ENCODE measurements at regions not wholly inside any gene's neighbourhood (a gene's known extent, or its start where the extent isn't known, plus 50 kb on each side); places are given as distances from the start of the nearest gene placed in this dataset.

DNA sequence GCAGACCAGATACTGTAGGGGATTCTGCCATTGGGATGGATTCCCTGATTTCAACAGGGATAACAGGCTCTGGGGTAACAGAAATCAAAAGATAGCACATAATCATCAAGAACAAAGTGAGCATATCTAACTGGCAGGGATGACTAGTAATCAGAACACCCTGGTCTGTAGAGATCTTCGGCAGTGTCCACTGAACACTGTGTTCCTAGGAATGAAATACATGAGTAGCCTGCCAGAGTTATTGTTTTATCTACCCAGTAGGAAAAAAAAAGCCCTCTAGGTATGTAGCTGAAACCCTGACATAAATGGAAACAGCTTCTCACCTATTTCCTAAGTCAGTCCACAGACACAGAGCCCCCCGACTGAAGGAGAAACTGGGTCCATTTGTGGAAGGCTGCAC is 340.3 kb upstream of the ZNF385D start:
- no peaks in the 10 kb centered on the region for H3K4me1 ChIP-seq (ENCODE audit: control insufficient read depth in 1 of 2, insufficient read depth in 2 of 2, low read length in 2 of 2)
- H3K4me3 ChIP-seq (ENCODE audit: low read depth in 1 of 2, low read length in 2 of 2), result no peak overlapping the region
- H3K9me3 ChIP-seq (ENCODE audit: control insufficient read depth in 1 of 2, low read length in 2 of 2), result no peaks in the 10 kb centered on the region
- H3K9ac ChIP-seq (ENCODE audit: low read depth in 1 of 2, low read length in 2 of 2), result no peak overlapping the region
- no peaks in the 10 kb centered on the region for H3K36me3 ChIP-seq (ENCODE audit: control insufficient read depth in 1 of 2, insufficient read depth in 2 of 2, low read length in 2 of 2)
- no peaks in the 10 kb centered on the region for H3K27me3 ChIP-seq (ENCODE audit: control insufficient read depth in 1 of 2, insufficient read depth in 2 of 2, low read length in 2 of 2)
- H3K27ac ChIP-seq (ENCODE audit: low read depth, low read length), result no peak overlapping the region

DNA sequence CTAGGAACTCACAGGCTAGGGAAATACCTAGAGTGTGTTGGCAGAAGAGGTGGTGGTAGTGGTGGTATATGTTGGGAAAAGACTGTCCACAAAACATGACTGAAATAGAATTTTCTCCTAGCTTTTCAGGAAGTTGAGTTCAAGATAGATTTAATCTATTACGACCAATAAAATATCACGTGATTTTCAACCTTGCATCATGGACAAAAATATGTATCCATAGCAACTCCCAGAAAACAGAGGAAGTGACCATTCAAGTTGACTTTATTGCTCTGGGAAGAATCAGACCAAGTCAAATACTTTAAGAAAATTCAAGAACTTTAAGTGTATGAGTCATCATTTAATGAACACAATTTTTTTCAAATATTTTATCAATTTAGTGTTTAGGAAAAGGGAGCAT is 347.0 kb upstream of the ZNF385D start:
- Histone ChIP-seq H3K27ac (ENCODE audit: low read depth, low read length) (no peak overlapping the region), H3K4me1 (ENCODE audit: control insufficient read depth in 1 of 2, insufficient read depth in 2 of 2, low read length in 2 of 2) (no peaks in the 10 kb centered on the region), H3K27me3 (ENCODE audit: control insufficient read depth in 1 of 2, insufficient read depth in 2 of 2, low read length in 2 of 2) (no peaks in the 10 kb centered on the region), H3K9me3 (ENCODE audit: control insufficient read depth in 1 of 2, low read length in 2 of 2) (no peaks in the 10 kb centered on the region), H3K36me3 (ENCODE audit: control insufficient read depth in 1 of 2, insufficient read depth in 2 of 2, low read length in 2 of 2) (no peaks in the 10 kb centered on the region), H3K9ac (ENCODE audit: low read depth in 1 of 2, low read length in 2 of 2) (no peak overlapping the region), H3K4me3 (ENCODE audit: low read depth in 1 of 2, low read length in 2 of 2) (no peak overlapping the region)

GRCh38 chr3:22101351-22101750 is 350.3 kb upstream of the ZNF385D start:
- H3K9me3 ChIP-seq (ENCODE audit: control insufficient read depth in 1 of 2, low read length in 2 of 2), result no peaks in the 10 kb centered on the region
- no peaks in the 10 kb centered on the region for H3K27me3 ChIP-seq (ENCODE audit: control insufficient read depth in 1 of 2, insufficient read depth in 2 of 2, low read length in 2 of 2)
- no peak overlapping the region for H3K9ac ChIP-seq (ENCODE audit: low read depth in 1 of 2, low read length in 2 of 2)
- no peaks in the 10 kb centered on the region for H3K4me1 ChIP-seq (ENCODE audit: control insufficient read depth in 1 of 2, insufficient read depth in 2 of 2, low read length in 2 of 2)
- no peak overlapping the region for H3K27ac ChIP-seq (ENCODE audit: low read depth, low read length)
- H3K36me3 ChIP-seq (ENCODE audit: control insufficient read depth in 1 of 2, insufficient read depth in 2 of 2, low read length in 2 of 2), result no peaks in the 10 kb centered on the region
- no peak overlapping the region for H3K4me3 ChIP-seq (ENCODE audit: low read depth in 1 of 2, low read length in 2 of 2)

- H3K4me3 ChIP-seq (ENCODE audit: low read depth in 1 of 2, low read length in 2 of 2), result no peak overlapping the region
- no peaks in the 10 kb centered on the region for H3K36me3 ChIP-seq (ENCODE audit: control insufficient read depth in 1 of 2, insufficient read depth in 2 of 2, low read length in 2 of 2)
- no peak overlapping the region for H3K9ac ChIP-seq (ENCODE audit: low read depth in 1 of 2, low read length in 2 of 2)
- H3K27ac ChIP-seq (ENCODE audit: low read depth, low read length), result no peak overlapping the region
- no peaks in the 10 kb centered on the region for H3K27me3 ChIP-seq (ENCODE audit: control insufficient read depth in 1 of 2, insufficient read depth in 2 of 2, low read length in 2 of 2)
- no peaks in the 10 kb centered on the region for H3K9me3 ChIP-seq (ENCODE audit: control insufficient read depth in 1 of 2, low read length in 2 of 2)
- no peaks in the 10 kb centered on the region for H3K4me1 ChIP-seq (ENCODE audit: control insufficient read depth in 1 of 2, insufficient read depth in 2 of 2, low read length in 2 of 2)
These were observed 350.8 kb upstream of the ZNF385D start for GRCh38 chr3:22101811-22102210.

- Histone ChIP-seq H3K27ac (ENCODE audit: low read depth, low read length) (no peak overlapping the region), H3K9me3 (ENCODE audit: control insufficient read depth in 1 of 2, low read length in 2 of 2) (no peaks in the 10 kb centered on the region), H3K9ac (ENCODE audit: low read depth in 1 of 2, low read length in 2 of 2) (no peak overlapping the region), H3K4me1 (ENCODE audit: control insufficient read depth in 1 of 2, insufficient read depth in 2 of 2, low read length in 2 of 2) (no peaks in the 10 kb centered on the region), H3K4me3 (ENCODE audit: low read depth in 1 of 2, low read length in 2 of 2) (no peak overlapping the region), H3K27me3 (ENCODE audit: control insufficient read depth in 1 of 2, insufficient read depth in 2 of 2, low read length in 2 of 2) (no peaks in the 10 kb centered on the region), H3K36me3 (ENCODE audit: control insufficient read depth in 1 of 2, insufficient read depth in 2 of 2, low read length in 2 of 2) (no peaks in the 10 kb centered on the region)
These were observed 352.4 kb upstream of the ZNF385D start for GRCh38 chr3:22103423-22103822.

DNA sequence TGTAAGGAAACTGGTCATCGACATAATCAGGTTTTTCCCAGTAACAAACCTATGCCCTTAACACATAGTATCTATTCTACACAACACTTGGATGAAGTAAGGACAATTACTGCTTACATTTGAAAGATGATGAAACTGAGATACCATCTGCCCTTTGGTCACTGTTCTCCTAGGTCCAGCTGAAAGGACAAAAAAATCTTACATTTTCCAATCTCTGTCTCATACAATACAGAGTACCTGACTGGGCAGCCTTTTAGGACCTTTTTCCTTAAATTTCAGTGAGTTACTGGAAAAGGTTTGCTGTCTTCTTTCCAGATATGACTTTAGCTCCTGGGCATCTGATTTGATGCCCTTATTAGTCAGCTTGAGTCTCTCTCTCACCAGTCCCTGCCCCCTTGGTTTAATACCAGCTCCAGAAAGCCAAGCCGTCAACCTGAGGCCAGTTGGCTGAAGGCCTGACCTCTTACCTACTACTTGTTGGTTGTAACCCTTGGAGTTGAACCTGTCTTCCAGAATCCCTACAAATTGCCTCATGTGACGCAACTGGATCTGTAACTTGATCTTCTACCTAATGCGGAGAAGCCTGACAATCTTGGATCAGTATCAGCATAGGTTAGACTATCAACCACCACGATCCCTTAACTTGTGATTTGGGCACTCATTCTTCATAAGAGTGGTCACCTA is 355.3 kb upstream of the ZNF385D start:
- H3K27me3 ChIP-seq (ENCODE audit: control insufficient read depth in 1 of 2, insufficient read depth in 2 of 2, low read length in 2 of 2), result no peaks in the 10 kb centered on the region
- no peak overlapping the region for H3K4me3 ChIP-seq (ENCODE audit: low read depth in 1 of 2, low read length in 2 of 2)
- no peaks in the 10 kb centered on the region for H3K9me3 ChIP-seq (ENCODE audit: control insufficient read depth in 1 of 2, low read length in 2 of 2)
- no peaks in the 10 kb centered on the region for H3K4me1 ChIP-seq (ENCODE audit: control insufficient read depth in 1 of 2, insufficient read depth in 2 of 2, low read length in 2 of 2)
- H3K27ac ChIP-seq (ENCODE audit: low read depth, low read length), result no peak overlapping the region
- no peaks in the 10 kb centered on the region for H3K36me3 ChIP-seq (ENCODE audit: control insufficient read depth in 1 of 2, insufficient read depth in 2 of 2, low read length in 2 of 2)
- no peak overlapping the region for H3K9ac ChIP-seq (ENCODE audit: low read depth in 1 of 2, low read length in 2 of 2)

DNA sequence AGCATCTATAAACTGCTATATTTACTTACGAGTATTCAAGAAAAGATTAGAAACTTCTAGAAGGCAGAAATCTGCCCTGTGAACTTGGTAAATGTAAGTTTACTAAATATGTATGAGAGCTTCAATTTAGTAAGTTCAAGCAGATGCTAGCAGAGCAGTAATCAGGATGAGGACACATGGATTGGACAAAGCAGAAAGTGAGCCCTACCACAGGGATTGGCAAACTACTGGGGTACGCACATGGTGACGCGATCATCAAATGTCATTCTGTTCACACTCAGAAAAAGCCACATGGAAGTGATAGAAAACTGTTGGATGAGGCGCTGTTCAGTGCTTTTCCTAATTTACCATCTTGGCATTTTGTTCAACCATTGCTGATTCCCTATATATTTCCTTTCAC is 360.2 kb upstream of the ZNF385D start:
- Histone ChIP-seq H3K9ac (ENCODE audit: low read depth in 1 of 2, low read length in 2 of 2) (no peak overlapping the region), H3K36me3 (ENCODE audit: control insufficient read depth in 1 of 2, insufficient read depth in 2 of 2, low read length in 2 of 2) (no peaks in the 10 kb centered on the region), H3K27ac (ENCODE audit: low read depth, low read length) (no peak overlapping the region), H3K4me3 (ENCODE audit: low read depth in 1 of 2, low read length in 2 of 2) (no peak overlapping the region), H3K4me1 (ENCODE audit: control insufficient read depth in 1 of 2, insufficient read depth in 2 of 2, low read length in 2 of 2) (no peaks in the 10 kb centered on the region), H3K9me3 (ENCODE audit: control insufficient read depth in 1 of 2, low read length in 2 of 2) (no peaks in the 10 kb centered on the region), H3K27me3 (ENCODE audit: control insufficient read depth in 1 of 2, insufficient read depth in 2 of 2, low read length in 2 of 2) (no peaks in the 10 kb centered on the region)

- Histone ChIP-seq H3K36me3 (ENCODE audit: control insufficient read depth in 1 of 2, insufficient read depth in 2 of 2, low read length in 2 of 2) (no peaks in the 10 kb centered on the region), H3K4me3 (ENCODE audit: low read depth in 1 of 2, low read length in 2 of 2) (no peak overlapping the region), H3K4me1 (ENCODE audit: control insufficient read depth in 1 of 2, insufficient read depth in 2 of 2, low read length in 2 of 2) (no peaks in the 10 kb centered on the region), H3K27ac (ENCODE audit: low read depth, low read length) (no peak overlapping the region), H3K9me3 (ENCODE audit: control insufficient read depth in 1 of 2, low read length in 2 of 2) (no peaks in the 10 kb centered on the region), H3K27me3 (ENCODE audit: control insufficient read depth in 1 of 2, insufficient read depth in 2 of 2, low read length in 2 of 2) (no peaks in the 10 kb centered on the region), H3K9ac (ENCODE audit: low read depth in 1 of 2, low read length in 2 of 2) (no peak overlapping the region)
These were observed 362.4 kb upstream of the ZNF385D start for GRCh38 chr3:22113453-22113852.

GRCh38 chr3:22115581-22115980 is 364.6 kb upstream of the ZNF385D start:
- no peaks in the 10 kb centered on the region for H3K27me3 ChIP-seq (ENCODE audit: control insufficient read depth in 1 of 2, insufficient read depth in 2 of 2, low read length in 2 of 2)
- H3K4me3 ChIP-seq (ENCODE audit: low read depth in 1 of 2, low read length in 2 of 2), result no peak overlapping the region
- no peaks in the 10 kb centered on the region for H3K9me3 ChIP-seq (ENCODE audit: control insufficient read depth in 1 of 2, low read length in 2 of 2)
- no peaks in the 10 kb centered on the region for H3K36me3 ChIP-seq (ENCODE audit: control insufficient read depth in 1 of 2, insufficient read depth in 2 of 2, low read length in 2 of 2)
- H3K9ac ChIP-seq (ENCODE audit: low read depth in 1 of 2, low read length in 2 of 2), result no peak overlapping the region
- H3K4me1 ChIP-seq (ENCODE audit: control insufficient read depth in 1 of 2, insufficient read depth in 2 of 2, low read length in 2 of 2), result no peaks in the 10 kb centered on the region
- H3K27ac ChIP-seq (ENCODE audit: low read depth, low read length), result no peak overlapping the region

- Histone ChIP-seq H3K27me3 (ENCODE audit: control insufficient read depth in 1 of 2, insufficient read depth in 2 of 2, low read length in 2 of 2) (no peaks in the 10 kb centered on the region), H3K4me1 (ENCODE audit: control insufficient read depth in 1 of 2, insufficient read depth in 2 of 2, low read length in 2 of 2) (no peaks in the 10 kb centered on the region), H3K36me3 (ENCODE audit: control insufficient read depth in 1 of 2, insufficient read depth in 2 of 2, low read length in 2 of 2) (no peaks in the 10 kb centered on the region), H3K4me3 (ENCODE audit: low read depth in 1 of 2, low read length in 2 of 2) (no peak overlapping the region), H3K27ac (ENCODE audit: low read depth, low read length) (no peak overlapping the region), H3K9me3 (ENCODE audit: control insufficient read depth in 1 of 2, low read length in 2 of 2) (no peaks in the 10 kb centered on the region), H3K9ac (ENCODE audit: low read depth in 1 of 2, low read length in 2 of 2) (no peak overlapping the region)
These were observed 366.1 kb upstream of the ZNF385D start for GRCh38 chr3:22117091-22117490.

Data from duodenal mucosa (tissue), 2 donors.